GM19328 (cell line): ENCODE measurements at regions not wholly inside any gene's neighbourhood (a gene's known extent, or its start where the extent isn't known, plus 50 kb on each side); places are given as distances from the start of the nearest gene placed in this dataset.

Source experiments
- ATAC-seq: cut with Tn5 transposase; IDR thresholded peaks from one replicate; pipeline ENCODE4 v1.9.1; 2021; ENCODE audit warnings: mild to moderate bottlenecking, moderate library complexity; ENCODE audit not compliant: unreplicated experiment

DNA sequence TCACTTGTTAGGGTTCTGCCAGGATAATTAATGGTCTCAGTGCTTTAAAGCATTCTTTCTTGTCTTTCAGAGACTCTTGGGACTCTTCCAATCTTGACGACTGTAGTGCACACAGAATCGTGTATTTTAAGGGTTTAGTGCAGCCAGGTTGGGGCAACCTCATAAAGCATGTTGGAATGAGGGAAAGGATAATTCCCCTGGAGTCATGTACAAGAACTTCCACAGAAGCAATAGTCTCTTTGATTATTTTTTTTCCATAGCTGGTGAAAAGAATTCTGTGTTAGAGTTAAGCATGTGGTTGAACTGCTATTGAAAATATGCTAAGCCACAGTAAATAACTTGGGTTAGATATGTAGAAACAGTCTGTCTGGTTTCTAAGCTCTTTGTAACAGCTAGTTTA is 246.8 kb upstream of the DAAM1 start:
- ATAC-seq = no peak

DNA sequence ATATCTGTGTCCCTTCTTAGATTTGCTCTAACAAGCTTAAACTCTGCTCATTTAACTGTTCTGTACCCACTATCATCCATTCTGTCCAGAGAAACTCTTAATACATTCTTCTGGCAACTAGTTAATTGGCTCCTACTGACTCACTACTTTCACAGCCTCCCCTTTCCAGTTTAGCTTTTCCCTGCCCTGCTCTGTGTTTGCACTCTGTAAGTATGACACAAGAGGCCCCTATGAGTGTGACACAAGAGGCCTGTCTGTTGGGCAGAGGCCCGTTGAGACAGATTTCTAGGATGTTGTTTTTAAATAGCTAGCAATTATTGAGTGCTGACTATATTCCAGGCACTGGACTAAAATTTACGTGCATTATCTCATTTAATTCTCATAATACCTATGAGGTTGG is 246.0 kb upstream of the DAAM1 start:
- ATAC-seq = no peak

DNA sequence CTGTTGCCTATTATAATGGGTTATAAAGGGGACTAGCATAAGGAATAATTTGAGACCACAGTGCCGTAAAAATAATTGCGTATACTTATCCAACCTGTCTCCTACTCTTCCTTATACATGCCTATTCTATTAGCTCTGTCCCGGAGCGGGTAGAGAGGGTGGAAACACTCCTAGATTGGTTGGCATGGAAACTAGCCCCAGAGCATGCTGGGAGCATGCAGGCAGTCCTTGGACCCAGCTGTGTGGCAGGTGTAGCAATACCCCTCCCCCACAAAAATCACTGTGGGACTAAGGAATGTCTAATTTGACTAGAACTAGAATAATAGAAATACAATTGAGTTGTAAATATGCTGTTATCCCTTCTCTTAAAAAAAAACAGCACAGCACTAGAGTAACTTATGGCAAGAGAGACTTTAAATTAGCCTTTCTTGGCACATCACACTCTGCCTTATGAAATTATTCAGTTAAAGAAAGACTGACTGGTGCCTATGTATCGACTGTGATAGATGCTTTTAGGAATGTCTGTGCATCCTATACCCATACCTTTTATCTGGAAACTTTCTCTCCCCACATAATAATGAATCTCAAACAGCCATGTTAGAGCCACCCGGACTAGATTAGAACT is 244.0 kb upstream of the DAAM1 start:
- ATAC-seq = no peak

DNA sequence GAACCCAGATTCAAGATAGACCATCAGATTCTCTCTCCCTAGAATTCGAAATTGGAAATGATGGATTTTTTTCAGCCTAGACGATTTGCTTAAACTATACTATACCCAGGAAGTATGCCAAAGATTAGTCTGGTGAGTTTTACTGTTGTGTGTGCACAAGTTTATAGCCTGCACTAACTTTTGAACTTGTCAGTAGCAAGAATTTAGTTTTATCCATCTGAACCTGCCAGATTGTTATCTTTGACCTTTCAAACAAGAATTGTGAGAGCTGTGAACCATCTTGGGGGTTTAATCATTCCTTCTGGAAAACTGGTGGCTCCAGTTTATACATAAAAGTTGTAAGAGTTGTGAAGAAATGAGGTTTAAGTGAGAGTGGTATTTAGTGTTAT is 243.5 kb upstream of the DAAM1 start:
- ATAC-seq = no peak

DNA sequence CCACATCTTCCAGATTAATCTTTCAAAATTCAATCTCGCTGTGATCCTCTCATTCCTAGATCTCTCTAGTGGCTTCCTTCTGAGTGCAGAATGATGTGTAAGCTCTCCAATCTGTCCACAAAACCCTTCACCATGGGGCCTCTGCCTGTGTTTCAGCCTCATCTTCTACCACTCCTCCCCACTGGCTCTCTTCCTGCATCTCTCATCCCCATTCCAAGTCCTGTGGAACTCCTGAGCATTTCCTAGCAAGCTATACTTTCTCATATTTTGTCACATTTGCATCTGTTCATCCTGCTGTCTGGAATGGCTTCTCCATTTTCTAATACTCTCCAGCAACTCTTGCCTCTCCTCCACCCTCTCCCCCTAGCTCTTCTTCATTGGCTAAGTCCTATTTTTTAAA is 242.0 kb upstream of the DAAM1 start:
- no peak for ATAC-seq

DNA sequence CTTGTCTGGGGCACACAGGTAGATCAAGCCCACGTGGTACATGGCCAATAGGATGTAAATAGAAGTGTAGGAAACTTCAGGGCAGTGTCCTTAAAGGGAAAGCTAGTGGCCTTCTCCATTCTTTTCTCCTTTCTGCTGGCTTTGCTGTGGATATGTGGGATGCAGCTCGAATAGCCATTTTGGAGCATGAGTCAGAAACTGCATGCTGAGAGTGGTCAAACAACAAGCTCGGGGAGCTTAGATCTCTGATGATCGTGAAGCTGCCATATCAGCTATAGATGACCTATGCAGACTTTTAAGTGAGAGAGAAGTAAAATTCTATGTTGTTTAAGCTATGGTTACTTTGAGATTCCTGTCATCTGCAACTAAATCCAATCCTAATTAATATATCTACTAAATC is 241.3 kb upstream of the DAAM1 start:
- no peak for ATAC-seq

DNA sequence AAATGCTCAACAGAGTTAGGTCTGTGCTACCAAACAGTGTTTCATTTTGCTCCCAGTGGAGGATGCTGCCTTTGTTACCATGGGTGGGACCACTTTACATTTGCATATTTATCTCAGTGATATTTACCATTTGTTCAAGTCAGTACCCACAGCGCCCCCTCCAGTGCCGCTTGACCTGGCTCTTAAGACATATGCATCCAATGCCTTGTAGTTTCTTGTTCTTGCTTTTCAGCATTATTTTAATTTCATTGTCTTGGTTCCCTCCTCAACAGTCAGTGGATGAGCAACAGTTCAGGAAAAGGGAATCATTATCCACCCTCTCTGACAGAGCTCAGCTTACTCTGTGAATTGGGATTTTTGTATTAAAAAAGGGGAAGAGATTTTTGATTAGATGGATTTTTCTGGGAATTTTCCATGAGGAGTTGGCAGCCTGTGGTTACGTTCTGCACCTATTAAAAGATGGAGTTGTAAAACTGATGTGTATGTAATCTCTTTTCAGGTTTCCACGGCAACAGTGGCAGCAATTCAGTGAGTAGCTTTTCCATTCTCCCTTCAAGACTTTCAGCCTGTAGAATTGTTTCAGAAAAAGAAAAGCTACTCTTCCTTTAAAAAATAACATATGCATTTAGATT is 240.5 kb upstream of the DAAM1 start:
- no peak for ATAC-seq

DNA sequence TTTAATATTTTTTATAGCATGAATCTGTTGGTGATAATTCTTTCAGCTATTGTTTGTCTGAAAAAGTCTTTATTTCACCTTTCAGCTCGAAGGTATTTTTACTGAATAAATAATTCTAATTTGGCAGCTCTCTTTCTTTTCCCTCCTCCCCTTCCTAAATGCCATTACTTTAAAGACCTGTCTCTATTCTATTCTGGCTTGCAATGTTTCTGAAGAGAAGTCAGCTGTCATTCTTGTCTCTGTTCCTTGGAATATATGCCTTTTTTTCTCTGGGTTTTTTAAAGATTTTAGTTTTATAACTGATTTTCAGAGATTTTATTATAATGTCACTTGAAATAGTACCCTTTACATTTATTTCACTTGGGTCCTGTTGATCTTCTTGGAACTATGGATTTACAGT is 237.9 kb upstream of the DAAM1 start:
- no peak for ATAC-seq

DNA sequence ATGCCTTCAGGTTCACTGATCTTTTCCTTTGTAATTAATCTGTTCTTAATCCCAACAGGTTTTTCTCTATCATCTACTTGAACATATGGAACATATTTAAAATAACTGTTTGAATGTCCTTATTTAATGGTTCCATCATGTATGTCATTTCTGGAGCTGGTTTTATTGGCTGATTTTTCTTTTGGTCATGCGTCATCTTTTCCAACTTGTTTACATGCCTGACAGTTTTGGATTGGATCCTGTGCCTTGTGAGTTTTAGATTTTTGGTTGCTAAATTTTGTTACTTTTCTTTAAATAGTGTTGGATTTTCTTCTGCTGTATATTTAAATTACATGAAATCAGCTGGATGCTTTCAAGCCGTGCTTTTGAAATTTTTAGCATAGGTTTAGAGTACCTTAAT is 237.3 kb upstream of the DAAM1 start:
- no peak for ATAC-seq

DNA sequence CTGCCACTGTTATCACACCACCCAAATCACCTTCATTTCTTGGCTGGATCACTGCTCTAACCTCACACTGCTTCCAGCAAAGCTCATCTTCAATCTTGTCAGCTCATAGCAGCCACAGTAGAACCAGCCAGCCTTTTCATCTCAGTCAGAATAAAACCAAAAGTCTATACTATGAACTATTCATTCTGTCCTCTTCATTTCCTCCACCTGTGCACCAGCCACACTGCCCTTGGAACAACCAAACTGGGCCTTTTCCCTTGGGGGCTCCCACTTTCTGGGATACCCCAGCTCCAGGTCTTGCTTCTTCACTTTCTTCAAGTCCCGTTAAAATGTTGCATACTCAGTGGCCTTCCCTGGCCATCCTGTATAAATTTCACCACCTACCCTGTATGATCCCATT is 234.4 kb upstream of the DAAM1 start:
- no peak for ATAC-seq

DNA sequence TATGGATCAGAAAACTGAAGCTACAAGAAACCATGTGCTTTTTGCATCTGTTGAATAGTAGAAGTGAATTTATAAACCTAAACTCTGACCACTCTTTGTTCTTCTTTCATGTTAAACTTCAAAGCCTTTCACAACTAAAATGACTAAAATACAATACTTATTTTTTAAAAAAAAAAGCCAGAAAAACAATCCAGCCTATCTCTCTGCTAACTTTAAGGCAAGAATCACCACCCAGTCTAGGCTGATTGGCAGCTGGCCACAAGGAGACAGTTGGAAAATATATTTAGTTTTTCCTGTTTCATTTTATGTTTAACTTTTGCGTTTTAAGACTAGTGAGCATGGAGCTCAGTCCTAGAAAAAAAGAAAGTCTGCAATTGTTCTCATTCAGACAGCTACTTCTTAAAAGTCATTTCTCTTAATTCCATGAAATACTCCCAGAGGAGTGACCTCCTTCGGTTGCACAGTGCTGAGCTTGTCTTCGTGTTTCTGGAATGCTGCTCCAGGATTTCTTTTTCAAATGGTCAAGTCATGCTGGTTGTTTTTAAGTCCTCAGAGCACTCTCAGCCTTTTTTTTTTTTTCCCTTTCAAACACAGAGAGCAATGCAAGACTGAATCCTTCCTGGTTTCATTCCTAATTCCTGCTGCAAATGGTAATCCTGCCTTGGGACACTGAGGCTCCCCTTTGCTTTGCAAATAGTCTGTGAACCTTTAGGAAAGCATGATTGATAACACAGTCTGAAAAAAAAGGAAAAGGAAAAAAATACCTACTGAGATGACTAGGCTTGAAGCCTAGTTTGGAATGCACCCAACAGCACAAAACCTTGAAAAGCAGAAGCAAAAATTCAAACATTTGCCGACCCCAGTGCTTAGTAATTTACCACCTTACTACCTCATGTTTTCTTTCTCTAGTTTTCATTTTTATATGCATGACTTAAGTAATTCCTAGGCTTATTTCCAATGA is 233.3 kb upstream of the DAAM1 start:
- no peak for ATAC-seq

DNA sequence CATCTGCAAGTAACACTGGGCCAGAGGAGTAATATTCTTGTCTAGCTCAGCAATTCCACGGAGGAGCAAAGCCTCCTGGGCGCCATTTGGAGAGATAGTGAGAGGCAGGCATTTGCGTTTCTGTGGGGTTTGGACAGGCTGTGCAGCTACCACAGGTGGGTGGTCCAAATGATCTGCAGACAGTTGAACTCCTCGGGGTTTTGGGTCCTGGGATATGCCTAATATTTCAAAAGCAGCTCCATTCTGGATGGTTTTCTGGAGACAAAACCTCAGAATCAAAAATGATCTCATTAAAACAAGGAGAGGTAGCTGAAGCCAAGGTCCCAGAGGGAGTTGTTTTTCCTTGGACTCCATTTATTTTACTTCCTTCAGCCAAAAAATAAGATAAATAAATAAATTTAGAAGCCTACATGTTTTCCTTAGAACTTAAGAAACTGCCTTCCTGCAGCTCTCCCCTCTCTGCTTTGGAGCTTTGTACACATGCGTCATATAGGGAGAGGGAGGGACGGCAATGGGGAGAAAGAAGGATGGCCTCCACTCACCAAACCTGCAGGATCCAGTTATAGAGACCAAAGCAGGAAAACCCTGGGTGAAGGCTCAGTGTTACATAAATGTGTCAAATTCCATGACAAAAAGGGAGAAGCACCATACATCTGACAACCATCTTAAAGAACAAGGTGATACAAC is 227.3 kb upstream of the DAAM1 start:
- ATAC-seq = no peak

DNA sequence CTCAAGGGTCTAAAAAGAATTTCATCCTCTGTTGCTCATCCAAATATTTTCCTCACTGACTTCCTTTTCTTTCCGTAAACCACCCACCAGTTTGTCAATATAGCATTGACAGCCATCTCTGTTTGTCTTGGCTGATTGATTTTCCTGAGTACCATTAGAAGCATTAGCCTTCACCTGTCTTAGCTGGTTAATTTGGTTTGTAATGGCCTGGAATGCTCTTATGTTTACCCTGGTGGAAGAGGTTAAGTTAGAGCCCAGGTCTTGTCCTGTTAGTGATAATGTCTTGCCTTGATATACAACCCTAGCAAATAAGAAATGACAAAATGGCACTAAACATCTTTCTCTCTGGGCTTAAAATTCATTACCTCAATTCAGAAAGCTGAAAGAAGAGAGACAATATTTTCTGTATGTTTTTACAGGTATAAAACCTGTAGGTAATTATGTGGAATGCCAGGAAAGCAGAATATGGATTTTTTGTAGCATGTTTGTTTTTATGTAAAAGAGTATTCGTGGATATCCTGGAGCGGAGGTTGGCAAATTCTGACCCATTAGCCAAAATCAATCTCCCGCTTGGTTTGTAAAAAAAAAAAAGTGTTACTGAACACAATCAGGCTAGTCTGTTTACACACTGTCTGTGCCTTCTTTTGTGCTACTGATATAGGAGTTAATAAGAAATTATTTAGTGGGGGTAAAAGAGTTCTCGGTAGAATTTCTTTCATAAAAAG is 224.4 kb upstream of the DAAM1 start:
- ATAC-seq = no peak

DNA sequence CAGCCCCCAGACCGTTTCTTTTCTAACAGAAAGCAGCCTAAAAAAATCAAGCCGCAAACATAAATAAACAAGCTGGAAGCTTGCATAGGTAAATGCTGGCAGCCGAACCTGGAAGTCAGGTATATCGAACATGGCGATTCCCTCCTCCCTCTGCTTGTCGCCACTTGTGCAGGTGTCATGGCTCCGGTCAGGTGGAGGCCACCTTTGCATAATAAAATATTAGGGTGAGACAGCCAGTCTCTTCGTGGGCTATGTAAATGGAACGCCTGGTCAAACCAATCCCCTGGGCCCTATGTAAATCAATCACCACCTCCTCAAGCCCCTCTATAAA is 223.9 kb upstream of the DAAM1 start:
- ATAC-seq = no peak

DNA sequence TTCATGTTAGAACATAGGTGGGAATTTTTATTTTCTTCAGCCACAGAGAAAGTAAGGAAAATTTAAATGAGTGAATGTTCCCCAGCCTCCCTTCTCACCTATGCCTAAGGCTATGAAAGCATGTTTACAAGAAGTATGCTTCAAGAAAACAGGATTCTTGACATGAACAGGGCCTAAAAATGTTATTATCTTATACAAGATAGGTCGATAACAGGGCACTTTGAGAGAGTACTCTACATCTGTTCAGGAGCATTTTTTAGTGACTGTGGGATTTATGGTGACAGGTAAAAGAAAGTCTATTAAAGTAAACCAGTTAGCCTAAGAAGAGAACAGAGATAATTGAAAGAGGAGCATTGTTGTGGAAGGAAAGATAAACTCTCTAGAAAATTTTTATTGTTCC is 222.9 kb upstream of the DAAM1 start:
- no peak for ATAC-seq

DNA sequence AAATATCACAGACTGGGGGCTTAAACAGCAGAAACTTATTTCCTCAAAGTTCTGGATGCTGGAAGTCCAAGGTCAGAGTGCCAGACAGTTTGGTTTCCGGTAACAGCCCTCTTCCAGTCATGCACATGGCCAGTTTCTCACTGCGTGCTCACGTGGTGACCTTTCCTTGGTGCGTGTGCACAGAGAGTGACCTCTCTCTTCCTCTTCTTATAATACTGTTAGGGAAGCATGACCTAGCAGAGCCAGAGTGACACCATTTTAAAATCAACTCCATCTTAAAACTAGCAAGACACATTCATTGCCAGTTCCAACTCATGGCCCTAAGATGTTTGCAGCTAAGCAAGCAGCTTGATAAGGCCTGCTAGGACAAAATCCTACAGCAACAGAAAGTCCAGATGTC is 221.5 kb upstream of the DAAM1 start:
- no peak for ATAC-seq

DNA sequence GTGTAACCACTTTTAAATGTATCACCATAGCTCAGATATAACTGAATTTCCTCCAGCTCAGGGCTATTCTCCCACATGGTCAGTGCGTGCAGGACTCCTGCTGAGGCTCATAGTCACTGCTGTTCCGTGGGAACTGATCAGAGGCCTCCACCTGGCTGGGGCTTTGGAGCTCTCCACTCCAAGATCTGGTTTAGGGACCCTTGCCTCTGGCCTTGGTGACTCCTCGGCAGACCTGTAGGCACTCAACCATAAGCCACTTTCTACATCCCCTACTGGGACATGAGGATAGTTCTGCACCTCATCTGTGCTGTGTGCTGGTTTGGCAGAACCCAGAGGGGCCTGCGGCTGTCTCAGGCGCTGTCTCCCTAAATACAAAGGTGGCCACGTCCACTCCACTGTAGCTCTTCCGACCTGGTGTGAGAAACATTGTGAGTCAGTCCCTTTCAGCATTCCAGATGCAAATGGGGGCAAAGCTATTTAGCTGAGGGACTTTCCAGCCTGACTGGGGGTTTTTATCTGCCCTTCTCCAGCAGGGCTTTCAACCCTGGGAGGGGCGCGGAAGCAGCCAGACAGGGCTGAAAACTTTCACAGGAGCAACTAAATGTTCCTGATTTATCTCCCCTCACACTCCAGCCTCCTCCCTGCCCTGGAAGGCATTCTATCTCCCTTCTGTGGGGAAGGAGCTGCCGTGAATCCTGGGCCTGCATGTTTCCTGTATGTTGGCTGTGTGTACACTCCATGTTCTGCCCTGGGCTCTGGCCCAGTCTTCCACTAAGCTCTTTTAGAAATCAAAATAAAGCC is 218.3 kb upstream of the DAAM1 start:
- no peak for ATAC-seq

DNA sequence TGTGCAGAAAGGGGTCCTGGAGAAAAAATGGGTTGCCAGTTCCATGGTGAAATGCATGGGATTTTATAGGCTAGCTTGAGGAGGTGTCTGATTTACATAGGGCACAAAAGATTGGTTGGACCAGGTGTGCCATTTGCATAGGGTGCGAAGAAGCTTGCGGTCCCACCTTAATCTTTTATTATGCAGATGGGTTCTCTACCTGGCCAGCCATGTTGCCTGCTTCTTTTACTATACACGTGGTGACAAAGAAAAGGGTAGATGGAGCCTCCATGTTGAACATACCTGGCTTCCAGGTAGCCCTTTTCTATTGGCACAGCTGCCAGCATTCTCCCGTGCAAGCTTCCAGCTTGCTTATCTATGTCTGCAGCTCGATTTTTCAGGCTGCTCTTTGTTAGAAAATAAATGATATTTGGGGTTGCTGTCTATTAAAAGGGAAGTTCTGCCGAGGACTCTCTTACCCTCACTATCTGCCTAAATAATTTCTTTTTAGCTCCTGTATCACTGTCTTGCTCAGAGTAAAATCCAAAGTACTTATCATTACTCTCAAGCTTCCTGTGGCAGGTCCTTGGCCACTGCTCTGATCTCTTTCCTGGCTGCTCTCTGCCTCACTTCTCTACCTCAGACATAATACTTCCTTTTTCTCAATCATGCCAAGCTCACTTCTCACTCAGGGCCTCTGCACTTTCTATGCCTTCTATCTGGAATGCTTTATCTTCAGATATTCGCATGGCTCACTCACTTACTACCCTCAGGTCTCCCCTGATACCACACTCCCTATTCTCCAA is 216.0 kb upstream of the DAAM1 start:
- no peak for ATAC-seq

DNA sequence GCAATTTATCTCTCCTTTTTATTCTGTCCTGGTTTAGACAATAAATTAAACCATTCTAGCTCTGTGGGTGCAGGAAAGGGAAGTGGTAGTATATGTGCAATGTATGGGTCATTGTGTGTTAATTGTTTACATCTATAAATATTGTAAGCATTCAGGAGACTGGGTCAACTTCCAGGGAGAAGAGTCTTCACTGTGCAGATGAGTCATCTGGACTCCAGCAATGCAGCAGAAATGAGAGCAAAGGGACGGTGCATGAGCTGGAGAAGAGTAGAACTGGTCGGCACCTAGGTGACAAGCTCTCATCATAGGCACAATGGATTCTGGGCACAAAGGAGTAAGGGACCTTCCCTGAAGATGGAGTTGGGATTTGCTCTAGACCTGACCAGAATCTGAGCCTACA is 211.1 kb upstream of the DAAM1 start:
- ATAC-seq = no peak
